ENCODE measurements at regions not wholly inside any gene's neighbourhood (a gene's known extent, or its start where the extent isn't known, plus 50 kb on each side); places are given as distances from the start of the nearest gene placed in this dataset.

GRCh38 chr3:5428607-5429516 is 241.4 kb downstream of the EDEM1 start:
- DNase-seq = peak; percentile 69

DNA sequence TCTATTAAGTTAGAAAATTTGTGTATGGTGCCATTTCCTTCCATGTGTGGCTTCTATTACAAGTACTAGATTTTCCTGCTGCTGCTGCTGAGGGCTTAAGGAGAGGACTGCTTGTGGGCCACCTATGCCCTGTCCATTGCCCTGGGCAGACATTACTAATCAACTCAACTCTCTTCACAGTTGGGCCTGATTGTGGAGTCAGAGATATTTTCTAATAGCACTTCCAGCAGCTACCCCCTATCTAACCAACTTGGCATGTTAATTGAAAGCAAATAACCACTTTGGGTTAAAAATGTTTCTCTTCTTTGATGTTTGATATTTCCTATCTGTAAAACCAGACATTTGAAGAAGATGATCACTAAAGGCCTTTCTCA is 242.0 kb downstream of the EDEM1 start:
- no peak for DNase-seq

GRCh38 chr3:5430701-5431100 is 243.2 kb downstream of the EDEM1 start:
- DNase-seq = no peak

GRCh38 chr3:5431146-5431545 is 243.6 kb downstream of the EDEM1 start:
- no peak for DNase-seq

GRCh38 chr3:5431811-5432378 is 244.4 kb downstream of the EDEM1 start:
- DNase-seq = no peak

DNA sequence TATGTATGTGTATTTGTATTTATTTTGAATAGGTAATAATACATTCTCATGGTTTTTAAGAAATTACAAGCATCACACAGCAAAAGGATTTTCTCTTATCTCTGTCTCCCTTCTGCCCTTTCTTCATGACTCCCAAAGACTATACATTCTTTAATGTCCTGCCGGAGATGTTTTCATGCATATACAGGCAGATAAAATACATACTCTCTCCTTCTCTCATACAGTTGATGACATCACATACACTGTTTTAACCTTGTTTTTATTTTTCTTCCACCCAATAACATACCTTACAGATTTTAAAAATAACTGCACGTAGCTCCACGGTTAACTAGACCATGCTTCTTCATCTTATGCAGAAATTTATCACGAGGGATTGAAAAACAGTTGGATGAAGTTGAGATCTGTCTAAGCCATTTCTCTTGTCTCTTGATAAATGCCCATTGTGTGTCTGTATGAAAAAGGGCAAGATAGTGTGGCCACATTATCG is 249.8 kb downstream of the EDEM1 start:
- DNase-seq = no peak

DNA sequence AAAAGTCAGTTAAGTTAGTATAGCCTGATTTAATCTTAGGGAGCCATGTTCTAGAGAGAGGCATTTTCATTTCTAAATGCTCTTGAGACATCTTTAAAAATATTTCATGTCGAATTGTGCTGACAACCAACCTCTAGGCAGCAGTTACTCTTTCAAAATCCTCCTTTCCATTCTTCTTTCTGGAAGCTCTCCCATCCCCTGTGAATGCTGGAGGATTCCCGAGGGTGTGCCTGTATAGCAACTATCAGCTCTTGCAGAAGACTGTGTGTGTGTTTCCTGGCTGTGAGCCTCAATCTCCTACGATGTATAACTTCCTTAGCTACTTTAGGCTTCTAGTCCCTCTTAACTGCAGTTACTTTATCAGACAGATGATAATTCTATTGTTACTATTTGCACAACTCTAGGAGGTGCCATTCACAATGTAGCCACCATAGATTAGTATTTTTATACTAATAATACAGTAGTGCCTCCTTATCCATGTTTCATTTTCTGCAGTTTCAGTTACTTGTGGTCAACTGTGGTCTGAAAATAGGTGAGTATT is 250.3 kb downstream of the EDEM1 start:
- no peak for DNase-seq

- DNase-seq = no peak
Observed at GRCh38 chr3:5441401-5441800, 253.9 kb downstream of the EDEM1 start.

GRCh38 chr3:5442106-5442785 is 254.7 kb downstream of the EDEM1 start:
- no peak for DNase-seq

GRCh38 chr3:5442786-5443138 is 255.3 kb downstream of the EDEM1 start:
- DNase-seq = no peak

- DNase-seq = no peak
Observed at GRCh38 chr3:5444253-5444652, 256.7 kb downstream of the EDEM1 start.

- DNase-seq = no peak
Observed at GRCh38 chr3:5445676-5446201, 258.2 kb downstream of the EDEM1 start.

GRCh38 chr3:5448246-5448645 is 260.7 kb downstream of the EDEM1 start:
- DNase-seq = no peak

GRCh38 chr3:5448816-5449215 is 261.3 kb downstream of the EDEM1 start:
- no peak for DNase-seq

DNA sequence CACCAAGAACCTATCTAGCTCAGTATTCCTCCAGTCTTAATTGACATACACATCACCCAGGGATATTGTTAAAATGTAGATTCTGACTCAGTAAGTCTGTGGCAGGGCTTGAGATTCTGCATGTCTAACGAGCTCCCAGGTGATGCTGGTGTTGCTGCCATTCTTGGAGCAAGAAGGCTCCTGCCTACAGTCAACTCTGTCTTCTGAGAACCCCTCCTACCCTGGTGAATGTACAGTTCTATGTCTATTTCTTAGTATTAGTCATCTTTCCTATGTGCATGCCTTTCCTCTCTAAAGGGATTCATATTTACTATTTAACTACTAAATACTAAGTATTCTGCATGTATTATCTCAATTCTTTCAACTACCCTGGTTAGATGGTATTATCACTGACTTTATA is 268.7 kb downstream of the EDEM1 start:
- DNase-seq = no peak

GRCh38 chr3:5458526-5458925 is 271.0 kb downstream of the EDEM1 start:
- DNase-seq = no peak

GRCh38 chr3:5462086-5462485 is 274.6 kb downstream of the EDEM1 start:
- no peak for DNase-seq

DNA sequence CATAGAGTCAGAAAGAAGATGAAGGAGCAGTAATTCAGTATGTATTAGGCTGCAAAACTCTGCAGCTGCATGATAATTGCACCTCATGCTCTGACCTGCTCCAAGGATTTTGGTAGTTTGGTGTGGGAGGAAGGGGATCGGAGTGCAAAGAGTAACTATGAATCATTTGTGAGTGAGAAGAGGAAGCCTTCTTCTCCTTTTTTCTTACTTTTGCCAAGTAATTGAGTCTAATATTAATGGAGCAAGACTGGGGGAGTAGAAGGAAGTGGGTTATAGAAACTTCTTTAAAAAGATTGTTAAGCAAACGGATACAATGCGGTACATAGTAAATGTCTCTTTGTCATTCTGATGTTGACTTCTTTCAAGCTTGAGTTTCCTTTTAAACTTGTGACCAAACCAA is 276.5 kb downstream of the EDEM1 start:
- peak; percentile 33 for DNase-seq

- DNase-seq = no peak
Observed at GRCh38 chr3:5464649-5465048, 277.1 kb downstream of the EDEM1 start.

DNA sequence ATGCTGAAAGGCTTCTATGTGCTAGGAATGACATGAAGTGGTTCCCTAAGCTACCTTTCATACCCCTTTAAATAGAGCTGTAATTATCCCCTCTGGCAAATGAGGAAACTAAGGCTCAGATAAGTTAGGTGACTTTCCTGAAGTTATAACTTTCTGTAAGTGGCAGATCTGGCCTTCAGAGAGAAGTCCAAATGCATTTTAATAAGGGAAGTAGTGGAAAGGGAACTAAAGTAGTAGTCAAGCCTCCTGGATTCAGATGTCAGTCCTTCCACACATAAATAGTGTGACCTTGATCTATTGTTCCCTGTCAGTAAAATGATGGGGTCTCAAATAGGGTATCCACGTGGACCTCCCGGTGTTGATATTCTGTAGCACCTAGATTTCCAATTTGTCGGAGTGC is 277.7 kb downstream of the EDEM1 start:
- DNase-seq = no peak

DNA sequence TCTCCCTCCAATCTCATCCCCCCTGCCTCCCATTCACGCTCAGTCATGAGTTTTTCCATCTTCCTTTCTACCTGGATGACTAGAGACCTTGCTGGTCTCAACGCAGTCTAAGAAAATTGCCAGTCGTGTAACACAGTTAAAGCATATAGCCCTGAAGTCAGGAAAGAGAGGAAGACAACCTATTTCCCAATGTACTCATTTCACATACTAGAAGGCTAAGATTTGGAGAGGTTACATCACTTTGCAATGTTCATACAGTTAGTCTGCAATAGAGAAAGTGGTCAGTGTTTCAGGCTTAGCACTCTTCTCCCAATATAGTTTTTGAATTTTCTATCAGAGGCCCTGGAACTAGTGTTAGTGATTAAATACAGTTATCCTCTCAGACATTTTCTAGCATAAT is 278.6 kb downstream of the EDEM1 start:
- DNase-seq = no peak

DNA sequence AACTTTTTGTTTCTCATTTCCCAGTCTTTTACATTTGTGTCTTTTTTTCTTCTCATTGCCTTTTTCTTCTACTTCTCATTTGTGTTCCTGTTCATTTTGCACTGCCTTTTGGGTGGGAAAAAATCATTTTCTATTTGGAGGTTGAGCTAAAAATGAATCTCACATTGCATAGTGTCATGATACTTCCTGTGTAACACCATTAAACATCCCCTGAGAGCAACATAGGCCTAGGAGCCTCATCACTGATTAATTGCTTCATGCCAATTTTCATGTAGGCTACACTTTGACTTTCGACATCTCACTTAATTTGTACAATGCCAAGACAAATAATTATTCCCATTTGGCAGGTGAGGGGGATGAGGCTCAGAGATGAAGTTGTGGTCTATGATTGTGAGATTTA is 279.2 kb downstream of the EDEM1 start:
- no peak for DNase-seq

- no peak for DNase-seq
Observed at GRCh38 chr3:5473471-5473870, 286.0 kb downstream of the EDEM1 start.
